NOMO-1 treated with DMSO at 0.1 percent for 48 hours (cell line): ENCODE measurements at regions not wholly inside any gene's neighbourhood (a gene's known extent, or its start where the extent isn't known, plus 50 kb on each side); places are given as distances from the start of the nearest gene placed in this dataset.

Experiments
- DNase-seq: peaks from one replicate; lab custom pipeline; 2025; ENCODE audit not compliant: unreplicated experiment; lab: John Stamatoyannopoulos, UW

- DNase-seq: no peak
Observed at GRCh38 chr2:126748188-126748760, 92.3 kb downstream of the GYPC start.

GRCh38 chr2:126748929-126749518 is 93.1 kb downstream of the GYPC start:
- no peak for DNase-seq

GRCh38 chr2:126749537-126749936 is 93.6 kb downstream of the GYPC start:
- DNase-seq: no peak

- DNase-seq: no peak
Observed at GRCh38 chr2:126750506-126750905, 94.5 kb downstream of the GYPC start.

- no peak for DNase-seq
Observed at GRCh38 chr2:126751477-126751876, 95.5 kb downstream of the GYPC start.

- no peak for DNase-seq
Observed at GRCh38 chr2:126752876-126753275, 96.9 kb downstream of the GYPC start.

- no peak for DNase-seq
Observed at GRCh38 chr2:126753501-126754212, 97.7 kb downstream of the GYPC start.

GRCh38 chr2:126754240-126755004 is 98.5 kb downstream of the GYPC start:
- DNase-seq: no peak

GRCh38 chr2:126756125-126756524 is 100.2 kb downstream of the GYPC start:
- no peak for DNase-seq

GRCh38 chr2:126761256-126761980 is 105.5 kb downstream of the GYPC start:
- DNase-seq: no peak

- DNase-seq: no peak
Observed at GRCh38 chr2:126761981-126762878, 106.3 kb downstream of the GYPC start.

GRCh38 chr2:126764686-126765265 is 108.8 kb downstream of the GYPC start:
- no peak for DNase-seq

- no peak for DNase-seq
Observed at GRCh38 chr2:126765395-126765794, 109.4 kb downstream of the GYPC start.

GRCh38 chr2:126766295-126766968 is 110.5 kb downstream of the GYPC start:
- DNase-seq: no peak

GRCh38 chr2:126766969-126767296 is 111.0 kb downstream of the GYPC start:
- no peak for DNase-seq

GRCh38 chr2:126769118-126769517 is 113.2 kb downstream of the GYPC start:
- no peak for DNase-seq

GRCh38 chr2:126770466-126770865 is 114.5 kb downstream of the GYPC start:
- no peak for DNase-seq

GRCh38 chr2:126771094-126771493 is 115.1 kb downstream of the GYPC start:
- no peak for DNase-seq

- no peak for DNase-seq
Observed at GRCh38 chr2:126771501-126772195, 115.7 kb downstream of the GYPC start.
